ENCODE measurements at regions not wholly inside any gene's neighbourhood (a gene's known extent, or its start where the extent isn't known, plus 50 kb on each side); places are given as distances from the start of the nearest gene placed in this dataset.

DNA sequence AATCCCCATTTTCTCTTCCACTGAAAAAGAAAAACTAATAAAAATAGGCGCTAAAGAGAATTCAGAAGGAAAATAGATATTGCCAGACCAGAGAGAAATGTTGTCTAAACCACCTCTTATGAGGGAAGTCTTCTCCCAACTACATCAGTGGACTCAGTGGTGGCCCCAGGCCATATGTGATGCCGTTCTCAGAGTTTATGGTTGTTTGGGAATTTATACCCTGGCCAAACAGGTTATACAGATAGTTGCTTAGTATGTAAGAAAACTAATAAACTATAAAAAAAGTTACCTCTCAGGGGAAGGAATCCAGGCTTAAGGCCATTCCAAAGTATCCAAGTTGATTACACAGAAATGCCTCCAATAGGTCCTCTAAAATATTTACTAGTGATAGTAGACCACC is 103.4 kb upstream of the RBM19 start:
- Histone ChIP-seq H4K8ac (replicated peaks; ENCODE audit: insufficient read length, low read depth, low read length) (no peak overlapping the region), H3K9ac (ENCODE audit: extremely low read depth, insufficient read length, low read length) (no peak overlapping the region), H2BK20ac (ENCODE audit: low read depth, low read length, poor library complexity, severe bottlenecking) (no peak overlapping the region), H4K20me1 (ENCODE audit: control insufficient read depth, insufficient read depth, insufficient read length) (no peaks in the 10 kb centered on the region), H3K9me3 (ENCODE audit: control insufficient read depth, low read depth, low read length) (no peaks in the 10 kb centered on the region), H2AK5ac (ENCODE audit: insufficient read length, low read length) (no peak overlapping the region), H4K5ac (ENCODE audit: insufficient read length, low read depth, low read length) (no peak overlapping the region), H3K79me2 (ENCODE audit: insufficient read depth, low read length) (no peaks in the 10 kb centered on the region), H3K14ac (ENCODE audit: insufficient read depth, low read length) (no peak overlapping the region), H3K18ac (ENCODE audit: insufficient read length, low read depth, low read length) (no peak overlapping the region), H3K4ac (ENCODE audit: low read depth, low read length) (no peak overlapping the region), H3K56ac (ENCODE audit: insufficient read length, low read depth, low read length) (no peak overlapping the region), H3T11ph (ENCODE audit: low read length) (no peak overlapping the region), H2BK12ac (ENCODE audit: insufficient read length, low read depth, low read length) (no peak overlapping the region), H2AFZ (ENCODE audit: low read length) (no peak overlapping the region), H3K4me1 (ENCODE audit: insufficient read depth, low read length) (peaks cover 4% of the 10 kb centered on the region; the same call in 1 of the 2 replicates), H2BK15ac (ENCODE audit: low read depth, low read length) (no peak overlapping the region), H3K4me2 (ENCODE audit: insufficient read depth, insufficient read length, low read length) (no peak overlapping the region), H3K27ac (ENCODE audit: insufficient read length, low read depth, low read length) (no peak overlapping the region), H2BK120ac (ENCODE audit: low read depth, low read length, poor library complexity, severe bottlenecking) (no peak overlapping the region), H2BK5ac (ENCODE audit: insufficient read length, low read length) (no peak overlapping the region), H3K23me2 (ENCODE audit: insufficient read length, low read depth, low read length, poor library complexity, severe bottlenecking) (no peaks in the 10 kb centered on the region), H4K91ac (ENCODE audit: insufficient read length, low read depth, low read length) (no peak overlapping the region), H3K79me1 (ENCODE audit: insufficient read depth, low read depth, low read length, poor library complexity, severe bottlenecking) (no peaks in the 10 kb centered on the region), H3K23ac (ENCODE audit: insufficient read length, low read depth, low read length) (no peak overlapping the region), H3K27me3 (ENCODE audit: insufficient read depth, low read length) (peaks cover 2% of the 10 kb centered on the region; the same call in 1 of the 2 replicates)
- no peaks in the 10 kb centered on the region for H3K36me3 Mint-ChIP-seq (ENCODE audit: insufficient read depth in 1 of 3, low read depth in 3 of 3)
- peaks cover 71% of the 10 kb centered on the region for H3K27me3 Mint-ChIP-seq (ENCODE audit: low read depth)
- H3K4me1 Mint-ChIP-seq: peaks cover 44 to 45% of the 10 kb centered on the region in 2 experiments
- TF ChIP-seq, protein P1, sequence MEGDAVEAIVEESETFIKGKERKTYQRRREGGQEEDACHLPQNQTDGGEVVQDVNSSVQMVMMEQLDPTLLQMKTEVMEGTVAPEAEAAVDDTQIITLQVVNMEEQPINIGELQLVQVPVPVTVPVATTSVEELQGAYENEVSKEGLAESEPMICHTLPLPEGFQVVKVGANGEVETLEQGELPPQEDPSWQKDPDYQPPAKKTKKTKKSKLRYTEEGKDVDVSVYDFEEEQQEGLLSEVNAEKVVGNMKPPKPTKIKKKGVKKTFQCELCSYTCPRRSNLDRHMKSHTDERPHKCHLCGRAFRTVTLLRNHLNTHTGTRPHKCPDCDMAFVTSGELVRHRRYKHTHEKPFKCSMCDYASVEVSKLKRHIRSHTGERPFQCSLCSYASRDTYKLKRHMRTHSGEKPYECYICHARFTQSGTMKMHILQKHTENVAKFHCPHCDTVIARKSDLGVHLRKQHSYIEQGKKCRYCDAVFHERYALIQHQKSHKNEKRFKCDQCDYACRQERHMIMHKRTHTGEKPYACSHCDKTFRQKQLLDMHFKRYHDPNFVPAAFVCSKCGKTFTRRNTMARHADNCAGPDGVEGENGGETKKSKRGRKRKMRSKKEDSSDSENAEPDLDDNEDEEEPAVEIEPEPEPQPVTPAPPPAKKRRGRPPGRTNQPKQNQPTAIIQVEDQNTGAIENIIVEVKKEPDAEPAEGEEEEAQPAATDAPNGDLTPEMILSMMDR (conservative IDR thresholded peaks at IDR 0.05): no peak
- DNase-seq: no peak
- H3K4me3 Mint-ChIP-seq: no peak overlapping the region
- H3K27ac Mint-ChIP-seq: no peak overlapping the region; a peak in 1 of 7 replicates
- WGBS (ENCODE audit: extremely low coverage, insufficient read length, low lambda C conversion rate): no CpG with 5 or more reads among the region's 2 CpGs
- H3K9me3 Mint-ChIP-seq: peaks cover 0 to 3% of the 10 kb centered on the region in 2 experiments; a peak in 2 of 5 replicates
